Colonic mucosa (tissue), 4 donors: ENCODE measurements at regions not wholly inside any gene's neighbourhood (a gene's known extent, or its start where the extent isn't known, plus 50 kb on each side); places are given as distances from the start of the nearest gene placed in this dataset.

Source experiments
- DNase-seq: peaks from one replicate; pipeline ENCODE4 v3.0.0-alpha.2; 2020
- H3K27ac ChIP-seq: fragments of 200-600 bp; one replicate; pipeline ENCODE4 v1.8.0; 2021
- H3K27me3 ChIP-seq: fragments of 200-600 bp; one replicate; pipeline ENCODE4 v1.8.0; 2021
- H3K36me3 ChIP-seq: fragments of 200-600 bp; one replicate; pipeline ENCODE4 v1.8.0; 2021
- H3K4me1 ChIP-seq: fragments of 200-600 bp; one replicate; pipeline ENCODE4 v1.8.0; 2021; ENCODE audit warnings: mild to moderate bottlenecking
- H3K4me3 ChIP-seq: fragments of 200-600 bp; one replicate; pipeline ENCODE4 v1.8.0; 2021
- H3K9ac ChIP-seq, 2 donors: one replicate each; pipeline ENCODE4 v1.7.0; 2013; ENCODE audit warnings: control low read depth in 2 of 2, low read depth in 2 of 2, low read length in 2 of 2
- H3K9me3 ChIP-seq: fragments of 200-600 bp; one replicate; pipeline ENCODE4 v1.8.0; 2021
- CTCF ChIP-seq: fragments of 200-600 bp; IDR thresholded peaks from one replicate; pipeline ENCODE4 v1.8.0; 2022; ENCODE audit warnings: antibody characterized with exemption, mild to moderate bottlenecking
- intact Hi-C: fragments of 100-400 bp; cut with DNase I; formaldehyde crosslinking; loops from one replicate; pipeline ENCODE4 v1.14.1; 2022
- donor health status: healthy.
- donor health status: DM: no; HTN: no; CAD: no.
- donor health status: DM: no; HTN: no; CAD: no.

DNA sequence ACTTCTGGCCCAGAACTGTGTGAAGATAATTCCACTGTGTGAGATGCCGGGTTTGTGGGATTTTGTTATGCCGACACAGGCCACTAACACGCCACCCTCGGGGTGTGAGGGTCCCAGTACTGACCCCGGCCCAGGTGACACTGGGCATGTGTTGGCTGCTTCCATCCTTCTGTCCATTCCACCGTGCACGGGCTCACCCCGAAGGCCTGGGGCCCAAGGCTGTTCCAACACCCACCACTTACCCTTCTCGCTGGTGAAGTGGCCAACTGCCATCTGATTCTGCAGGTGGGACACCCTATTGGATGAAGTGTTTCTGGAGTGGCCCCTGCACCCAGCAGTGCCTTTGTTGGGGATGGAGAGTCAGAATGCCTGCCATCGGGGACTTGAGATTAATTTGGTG, 1307.5 kb downstream of the BRD1 start:
- no peaks in the 10 kb centered on the region for H3K4me1 ChIP-seq
- no peaks in the 10 kb centered on the region for H3K27me3 ChIP-seq
- no peak overlapping the region for H3K27ac ChIP-seq
- H3K9me3 ChIP-seq: no peaks in the 10 kb centered on the region
- H3K4me3 ChIP-seq: no peak overlapping the region
- no peak for DNase-seq
- H3K9ac ChIP-seq: no peak overlapping the region
- no peaks in the 10 kb centered on the region for H3K36me3 ChIP-seq
- intact Hi-C loops: no loop called here
- TF ChIP-seq CTCF: no peak

- Histone ChIP-seq H3K36me3 (no peaks in the 10 kb centered on the region), H3K9me3 (no peaks in the 10 kb centered on the region), H3K9ac (no peak overlapping the region), H3K27me3 (no peaks in the 10 kb centered on the region), H3K4me3 (no peak overlapping the region), H3K27ac (no peak overlapping the region), H3K4me1 (no peaks in the 10 kb centered on the region)
- intact Hi-C loops: no loop called here
- DNase-seq: no peak
- TF ChIP-seq CTCF: no peak
These were observed 1310.3 kb downstream of the BRD1 start for GRCh38 chr22:48517039-48518030.

GRCh38 chr22:48516571-48516970, 1311.1 kb downstream of the BRD1 start:
- DNase-seq: no peak
- Histone ChIP-seq H3K27me3 (no peaks in the 10 kb centered on the region), H3K9me3 (no peaks in the 10 kb centered on the region), H3K9ac (no peak overlapping the region), H3K36me3 (no peaks in the 10 kb centered on the region), H3K4me3 (no peak overlapping the region), H3K27ac (no peak overlapping the region), H3K4me1 (no peaks in the 10 kb centered on the region)
- intact Hi-C loops: no loop called here
- no peak for TF ChIP-seq CTCF

DNA sequence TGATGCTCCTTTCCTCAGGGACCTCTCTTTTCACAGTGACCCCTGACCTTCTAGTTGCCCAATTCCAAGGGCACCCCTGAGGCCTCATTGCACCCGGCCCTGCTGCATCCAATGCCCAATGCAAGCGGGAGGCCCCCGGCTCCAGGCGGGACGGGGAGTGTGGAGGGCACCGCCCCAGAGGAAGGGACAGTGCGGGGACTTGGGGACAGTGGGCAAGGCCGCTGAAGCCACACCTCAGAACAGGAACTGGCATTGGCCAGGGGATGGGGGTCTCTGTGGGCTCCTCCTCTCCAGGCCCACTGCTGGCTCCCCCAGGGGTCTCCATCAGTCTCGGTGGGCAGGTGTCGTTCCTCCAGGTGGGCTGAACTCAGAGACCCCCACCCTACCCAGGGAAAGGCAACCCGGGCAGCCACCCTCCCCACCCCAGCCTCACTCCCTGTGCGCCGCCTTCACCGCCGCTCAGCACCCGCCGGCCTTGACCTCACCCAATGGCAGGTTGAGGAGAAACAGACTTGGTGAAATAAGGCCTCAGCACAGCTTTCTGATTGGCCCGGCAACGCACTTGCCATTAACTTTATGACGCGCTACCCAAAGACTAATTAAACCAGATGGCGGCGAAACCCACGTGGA, 1312.0 kb downstream of the BRD1 start:
- Histone ChIP-seq H3K9me3 (no peaks in the 10 kb centered on the region), H3K9ac (no peak overlapping the region), H3K4me1 (no peaks in the 10 kb centered on the region), H3K36me3 (no peaks in the 10 kb centered on the region), H3K27ac (no peak overlapping the region), H3K4me3 (no peak overlapping the region), H3K27me3 (no peaks in the 10 kb centered on the region)
- TF ChIP-seq CTCF: no peak
- intact Hi-C loops: no loop called here
- no peak for DNase-seq

GRCh38 chr22:48513929-48514328, 1313.7 kb downstream of the BRD1 start:
- no peak overlapping the region for H3K27ac ChIP-seq
- intact Hi-C loops: no loop called here
- no peak overlapping the region for H3K9ac ChIP-seq
- H3K4me1 ChIP-seq: no peaks in the 10 kb centered on the region
- no peak for TF ChIP-seq CTCF
- no peaks in the 10 kb centered on the region for H3K9me3 ChIP-seq
- no peak for DNase-seq
- H3K36me3 ChIP-seq: no peaks in the 10 kb centered on the region
- H3K27me3 ChIP-seq: no peaks in the 10 kb centered on the region
- no peak overlapping the region for H3K4me3 ChIP-seq
